HG03066 (cell line): ENCODE measurements at regions not wholly inside any gene's neighbourhood (a gene's known extent, or its start where the extent isn't known, plus 50 kb on each side); places are given as distances from the start of the nearest gene placed in this dataset.
"Not testable (repeated sequence)": the region's sequence is repeated elsewhere in the genome, so short reads cannot be mapped to it uniquely, and the experiment has no call there.

Experiments
- ATAC-seq: cut with Tn5 transposase; IDR thresholded peaks from one replicate; pipeline ENCODE4 v1.9.1; 2021; ENCODE audit warnings: low read depth; ENCODE audit not compliant: unreplicated experiment

GRCh38 chr10:21368728-21369425, 156.6 kb downstream of the SKIDA1 start:
- ATAC-seq = no peak

DNA sequence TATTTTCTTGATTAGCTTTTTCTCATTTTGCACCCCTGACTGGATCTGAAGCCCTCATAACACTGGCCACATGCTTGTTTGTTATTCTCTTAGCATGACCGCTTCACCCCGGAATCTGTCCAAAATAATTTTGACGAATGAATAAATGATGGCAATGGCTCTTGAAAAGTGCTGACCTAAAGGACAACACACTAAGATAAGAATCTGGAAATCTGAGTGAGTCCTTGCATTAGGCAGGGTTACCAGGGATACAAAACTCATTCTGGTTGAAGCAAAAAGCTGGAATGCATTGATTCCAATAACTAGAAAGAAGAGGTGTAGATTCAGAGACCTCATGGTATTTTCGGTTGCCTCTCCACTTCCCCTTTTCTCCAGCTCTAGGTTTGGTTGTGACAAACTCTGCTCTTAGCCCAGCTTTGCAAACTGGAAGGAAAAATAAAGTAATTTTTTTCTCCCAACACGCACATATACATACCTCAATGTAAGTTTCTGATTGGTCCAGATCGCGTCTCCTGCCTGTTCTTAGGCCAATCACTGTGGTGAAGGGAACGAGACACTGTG, 157.4 kb downstream of the SKIDA1 start:
- no peak for ATAC-seq

- ATAC-seq = not testable (repeated sequence)
These were observed 159.4 kb downstream of the SKIDA1 start for GRCh38 chr10:21366108-21366507.

- no peak for ATAC-seq
These were observed 161.0 kb downstream of the SKIDA1 start for GRCh38 chr10:21364196-21365114.

- no peak for ATAC-seq
These were observed 161.8 kb downstream of the SKIDA1 start for GRCh38 chr10:21363731-21364104.

- no peak for ATAC-seq
These were observed 162.3 kb downstream of the SKIDA1 start for GRCh38 chr10:21363092-21363730.

GRCh38 chr10:21359202-21359601, 166.3 kb downstream of the SKIDA1 start:
- no peak for ATAC-seq

DNA sequence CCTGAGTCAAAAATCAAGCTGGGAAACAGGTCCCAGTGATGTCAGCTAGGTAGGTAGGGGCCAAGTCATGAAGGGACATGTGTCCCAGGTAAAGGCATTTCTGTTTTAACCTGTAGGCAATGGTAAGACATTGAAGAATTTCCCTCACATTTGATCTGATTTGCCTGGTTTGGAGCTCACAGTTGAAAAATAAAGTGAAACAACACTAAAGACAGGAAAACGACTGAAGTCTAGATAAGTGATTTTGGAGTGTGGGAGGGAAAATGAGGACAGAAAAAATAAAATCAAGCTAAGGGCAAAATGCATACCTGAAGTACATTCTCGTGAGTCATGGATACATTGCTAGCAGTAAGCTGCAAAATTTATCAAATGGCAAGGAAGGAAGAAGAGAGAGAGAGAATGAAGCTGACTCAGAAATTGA, 169.9 kb downstream of the SKIDA1 start:
- no peak for ATAC-seq

- no peak for ATAC-seq
These were observed 172.6 kb downstream of the SKIDA1 start for GRCh38 chr10:21352886-21353285.

GRCh38 chr10:21351594-21351993, 173.9 kb downstream of the SKIDA1 start:
- not testable (repeated sequence) for ATAC-seq

- ATAC-seq = no peak
These were observed 175.6 kb downstream of the SKIDA1 start for GRCh38 chr10:21349912-21350286.

GRCh38 chr10:21347785-21348170, 177.7 kb downstream of the SKIDA1 start:
- no peak for ATAC-seq

- ATAC-seq = no peak
These were observed 178.3 kb downstream of the SKIDA1 start for GRCh38 chr10:21347043-21347784.

GRCh38 chr10:21343087-21343486, 182.4 kb downstream of the SKIDA1 start:
- ATAC-seq = no peak

- not testable (repeated sequence) for ATAC-seq
These were observed 183.0 kb downstream of the SKIDA1 start for GRCh38 chr10:21342499-21342898.

GRCh38 chr10:21340331-21340730, 185.2 kb downstream of the SKIDA1 start:
- no peak for ATAC-seq

GRCh38 chr10:21337171-21337792, 188.2 kb downstream of the SKIDA1 start:
- ATAC-seq = no peak

DNA sequence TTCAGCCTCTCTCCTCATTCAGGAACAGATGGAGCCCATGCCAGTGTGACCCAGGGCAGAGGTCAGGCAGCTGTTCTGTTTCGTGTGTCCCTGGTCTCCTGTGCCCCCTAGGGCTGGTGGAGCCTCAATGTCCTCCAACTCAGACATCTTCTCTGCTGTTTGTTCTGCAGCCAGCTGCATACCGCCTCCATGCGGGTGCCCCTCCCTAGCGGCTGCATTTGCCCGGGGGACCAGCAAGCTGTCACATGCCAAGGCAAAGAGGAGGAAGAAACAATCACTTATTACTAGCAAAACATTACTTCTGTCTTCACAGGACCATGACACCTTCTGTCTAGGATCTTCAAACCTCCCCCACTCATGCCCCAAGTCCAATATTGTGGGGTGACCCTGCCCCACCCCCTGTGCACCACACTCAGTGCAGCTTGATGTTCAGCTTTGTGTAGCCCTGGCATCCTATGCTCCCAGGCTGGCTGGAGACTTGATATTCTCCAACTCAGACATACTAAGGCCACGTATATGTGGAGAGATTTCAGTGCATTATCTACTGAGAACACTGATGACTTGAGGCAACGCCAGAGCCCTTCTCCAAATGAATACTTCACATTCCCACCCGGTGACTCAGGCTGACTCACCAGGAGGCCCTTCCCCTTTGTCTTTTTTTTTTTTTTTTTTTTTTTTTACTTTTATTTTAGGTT, 188.9 kb downstream of the SKIDA1 start:
- no peak for ATAC-seq
